ENCODE measurements at regions not wholly inside any gene's neighbourhood (a gene's known extent, or its start where the extent isn't known, plus 50 kb on each side); places are given as distances from the start of the nearest gene placed in this dataset.

DNA sequence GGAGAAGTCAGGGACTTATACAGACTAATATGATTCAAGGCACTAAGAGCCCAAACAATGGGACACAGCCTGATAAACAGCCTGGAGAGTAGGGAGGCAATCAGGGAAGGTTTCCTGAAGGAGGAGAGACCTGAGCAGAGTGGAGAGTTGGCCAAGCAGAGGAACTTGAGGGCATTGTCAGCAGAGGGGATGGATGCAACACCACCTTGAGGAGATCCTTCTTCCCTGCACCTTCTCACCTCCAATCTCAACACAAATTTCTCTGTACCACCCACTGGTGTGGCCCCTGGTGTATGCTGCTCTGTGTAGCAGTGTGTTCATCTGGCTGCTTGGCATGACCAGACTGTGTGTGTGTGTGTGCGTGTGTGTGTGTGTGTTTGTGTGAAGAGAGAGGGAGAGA, 146.2 kb downstream of the WDR11 start:
- no peak for TF ChIP-seq POLR2A (IDR thresholded peaks at IDR 0.05)
- no peak for TF ChIP-seq CTCF (IDR thresholded peaks at IDR 0.05 in 4 of 5, conservative IDR thresholded peaks at IDR 0.05 in 1 of 5)

Data from gastrocnemius medialis (tissue), 4 donors.